ENCODE measurements at regions not wholly inside any gene's neighbourhood (a gene's known extent, or its start where the extent isn't known, plus 50 kb on each side); places are given as distances from the start of the nearest gene placed in this dataset.
"Not testable (repeated sequence)": the region's sequence is repeated elsewhere in the genome, so short reads cannot be mapped to it uniquely, and the experiment has no call there.

DNA sequence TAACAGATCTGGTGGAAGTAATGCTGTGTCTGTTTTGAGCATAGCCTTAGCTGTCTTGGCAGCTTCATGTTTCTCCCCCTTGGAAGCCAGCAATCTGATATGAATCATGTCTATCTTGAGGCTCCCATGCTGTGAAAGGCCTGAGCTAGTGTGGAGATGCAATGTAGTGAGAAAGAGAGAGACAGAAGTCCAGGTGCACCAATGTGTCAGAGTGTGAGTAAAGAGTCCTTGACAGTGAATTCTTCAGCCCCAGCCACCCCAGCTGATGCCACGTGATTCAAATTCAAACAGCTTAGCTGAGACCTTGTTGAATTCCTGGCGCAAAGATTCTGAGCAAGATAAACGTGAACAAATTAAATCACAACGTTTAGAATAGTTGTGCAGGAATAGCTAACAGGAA, 704.2 kb downstream of the EDEM1 start:
- no peaks in the 10 kb centered on the region for H3K36me3 ChIP-seq (ENCODE audit: control insufficient read depth in 2 of 2, insufficient read depth in 2 of 2, low read length in 2 of 2)
- no peak overlapping the region for H3K9ac ChIP-seq (ENCODE audit: low read depth in 1 of 2, low read length in 2 of 2)
- no peaks in the 10 kb centered on the region for H3K9me3 ChIP-seq (ENCODE audit: control insufficient read depth in 2 of 2, low read length in 2 of 2)
- H3K4me3 ChIP-seq (ENCODE audit: low read length in 2 of 2) = no peak overlapping the region
- H3K27me3 ChIP-seq (ENCODE audit: control insufficient read depth in 2 of 2, insufficient read depth in 2 of 2, low read length in 2 of 2) = no peaks in the 10 kb centered on the region
- no peaks in the 10 kb centered on the region for H3K4me1 ChIP-seq (ENCODE audit: control insufficient read depth in 2 of 2, insufficient read depth in 2 of 2, low read length in 2 of 2)
- H3K27ac ChIP-seq (ENCODE audit: low read depth in 2 of 2, low read length in 2 of 2) = no peak overlapping the region

DNA sequence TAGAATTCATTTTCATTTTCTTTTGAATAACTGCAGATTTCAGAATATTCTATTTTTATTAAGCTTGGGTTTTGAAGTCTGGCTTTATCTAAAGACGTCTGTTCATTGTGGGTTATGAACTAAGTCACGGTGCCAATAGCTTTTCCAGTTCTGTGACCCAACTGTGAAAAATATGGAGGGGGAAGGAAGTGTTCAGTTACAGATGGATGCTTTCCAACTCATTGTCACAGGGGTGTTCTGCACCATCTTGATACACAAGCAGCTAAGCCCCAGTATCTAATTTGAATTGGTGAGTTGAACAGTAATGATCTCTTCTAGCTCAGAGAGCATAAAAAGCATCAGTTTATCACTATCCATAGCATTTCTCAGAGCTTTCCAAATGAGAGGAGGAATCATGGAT, 710.6 kb downstream of the EDEM1 start:
- H3K4me1 ChIP-seq (ENCODE audit: control insufficient read depth in 2 of 2, insufficient read depth in 2 of 2, low read length in 2 of 2) = no peaks in the 10 kb centered on the region
- no peak overlapping the region for H3K27ac ChIP-seq (ENCODE audit: low read depth in 2 of 2, low read length in 2 of 2)

DNA sequence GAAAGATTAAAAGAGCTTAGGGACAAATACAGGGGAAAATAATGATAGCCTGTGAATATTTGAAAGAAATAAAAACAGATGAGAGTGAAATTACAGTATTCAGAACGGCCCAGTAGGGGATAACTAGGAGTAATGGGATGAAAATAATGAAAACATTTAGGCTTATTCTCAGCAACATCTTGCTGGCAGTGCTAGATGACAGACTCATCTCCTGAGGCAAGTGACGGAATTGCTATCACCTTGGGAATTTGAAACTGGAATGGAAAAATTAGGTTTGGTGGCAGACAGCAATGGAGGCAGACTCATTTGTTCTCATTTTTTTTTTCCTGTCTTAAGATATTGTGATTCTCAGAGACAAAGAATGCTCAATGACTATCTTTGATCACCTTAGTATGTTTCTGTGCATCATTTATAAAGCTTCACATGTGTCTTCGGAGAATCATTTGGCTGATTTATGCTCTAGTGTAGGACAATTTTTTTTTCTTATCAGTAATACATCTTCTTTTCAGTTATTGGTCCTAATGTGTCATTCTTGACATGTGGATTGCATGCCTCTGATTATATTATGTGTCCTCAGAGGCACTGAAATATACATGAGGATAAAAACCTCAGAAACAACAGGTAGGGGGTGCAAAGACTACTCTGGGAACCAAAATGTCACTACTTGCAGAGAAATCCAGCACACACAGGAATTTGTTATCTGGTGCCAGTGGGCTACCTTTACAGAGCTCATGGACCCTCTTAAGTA, 711.7 kb downstream of the EDEM1 start:
- Histone ChIP-seq H3K36me3 (ENCODE audit: control insufficient read depth in 2 of 2, insufficient read depth in 2 of 2, low read length in 2 of 2) (no peaks in the 10 kb centered on the region), H3K4me3 (ENCODE audit: low read length in 2 of 2) (no peak overlapping the region), H3K4me1 (ENCODE audit: control insufficient read depth in 2 of 2, insufficient read depth in 2 of 2, low read length in 2 of 2) (no peaks in the 10 kb centered on the region), H3K27me3 (ENCODE audit: control insufficient read depth in 2 of 2, insufficient read depth in 2 of 2, low read length in 2 of 2) (no peaks in the 10 kb centered on the region), H3K9me3 (ENCODE audit: control insufficient read depth in 2 of 2, low read length in 2 of 2) (no peaks in the 10 kb centered on the region), H3K27ac (ENCODE audit: low read depth in 2 of 2, low read length in 2 of 2) (no peak overlapping the region), H3K9ac (ENCODE audit: low read depth in 1 of 2, low read length in 2 of 2) (no peak overlapping the region)

More for the DNA sequence above, 710.6 kb downstream of the EDEM1 start:
- Histone ChIP-seq H3K27me3 (ENCODE audit: control insufficient read depth in 2 of 2, insufficient read depth in 2 of 2, low read length in 2 of 2) (no peaks in the 10 kb centered on the region), H3K9me3 (ENCODE audit: control insufficient read depth in 2 of 2, low read length in 2 of 2) (no peaks in the 10 kb centered on the region), H3K9ac (ENCODE audit: low read depth in 1 of 2, low read length in 2 of 2) (no peak overlapping the region), H3K36me3 (ENCODE audit: control insufficient read depth in 2 of 2, insufficient read depth in 2 of 2, low read length in 2 of 2) (no peaks in the 10 kb centered on the region), H3K4me3 (ENCODE audit: low read length in 2 of 2) (no peak overlapping the region)

DNA sequence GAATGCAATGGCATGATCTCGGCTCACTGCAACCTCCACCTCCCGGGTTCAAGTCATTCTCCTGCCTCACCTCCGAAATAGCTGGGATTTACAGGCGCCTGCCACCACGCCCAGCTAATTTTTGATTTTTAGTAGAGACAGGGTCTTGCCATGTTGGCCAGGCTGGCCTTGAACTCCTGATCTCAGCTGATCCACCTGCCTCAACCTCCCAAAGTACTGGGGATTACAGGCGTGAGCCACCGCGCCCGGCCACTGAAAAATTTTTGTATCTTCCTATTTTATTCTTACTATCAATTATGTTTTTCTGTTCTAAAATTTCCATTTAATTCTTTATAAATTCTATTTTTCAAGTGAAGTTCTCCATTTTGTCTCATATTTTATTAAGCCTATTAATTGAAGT, 730.4 kb downstream of the EDEM1 start:
- H3K9ac ChIP-seq (ENCODE audit: low read depth in 1 of 2, low read length in 2 of 2) = no peak overlapping the region
- H3K27ac ChIP-seq (ENCODE audit: low read depth in 2 of 2, low read length in 2 of 2) = no peak overlapping the region
- H3K9me3 ChIP-seq (ENCODE audit: control insufficient read depth in 2 of 2, low read length in 2 of 2) = no peaks in the 10 kb centered on the region

DNA sequence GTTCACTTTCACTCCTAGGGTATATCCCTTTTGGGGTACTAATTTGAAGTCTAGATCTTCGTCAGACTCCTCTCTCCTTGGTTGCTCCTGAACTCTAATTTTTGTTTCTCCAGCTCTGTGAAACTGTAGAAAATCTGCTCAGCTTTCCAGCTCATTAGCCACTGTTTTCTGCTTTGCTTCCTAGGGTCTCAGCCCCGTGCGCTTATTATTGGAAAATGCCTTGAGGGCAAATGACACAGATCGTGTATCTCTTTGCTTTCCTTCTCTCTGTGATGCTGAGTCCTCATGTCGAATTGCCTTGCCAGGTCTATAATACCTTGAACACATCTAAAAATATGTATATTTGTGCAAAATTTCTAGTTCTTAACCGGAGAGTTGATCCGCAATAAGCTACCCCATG, 731.1 kb downstream of the EDEM1 start:
- Histone ChIP-seq H3K27me3 (ENCODE audit: control insufficient read depth in 2 of 2, insufficient read depth in 2 of 2, low read length in 2 of 2) (no peaks in the 10 kb centered on the region), H3K4me1 (ENCODE audit: control insufficient read depth in 2 of 2, insufficient read depth in 2 of 2, low read length in 2 of 2) (no peaks in the 10 kb centered on the region), H3K27ac (ENCODE audit: low read depth in 2 of 2, low read length in 2 of 2) (no peak overlapping the region), H3K9ac (ENCODE audit: low read depth in 1 of 2, low read length in 2 of 2) (no peak overlapping the region), H3K9me3 (ENCODE audit: control insufficient read depth in 2 of 2, low read length in 2 of 2) (no peaks in the 10 kb centered on the region), H3K36me3 (ENCODE audit: control insufficient read depth in 2 of 2, insufficient read depth in 2 of 2, low read length in 2 of 2) (no peaks in the 10 kb centered on the region), H3K4me3 (ENCODE audit: low read length in 2 of 2) (no peak overlapping the region)

More for the DNA sequence above, 730.4 kb downstream of the EDEM1 start:
- H3K36me3 ChIP-seq (ENCODE audit: control insufficient read depth in 2 of 2, insufficient read depth in 2 of 2, low read length in 2 of 2) = no peaks in the 10 kb centered on the region
- H3K4me3 ChIP-seq (ENCODE audit: low read length in 2 of 2) = no peak overlapping the region
- no peaks in the 10 kb centered on the region for H3K27me3 ChIP-seq (ENCODE audit: control insufficient read depth in 2 of 2, insufficient read depth in 2 of 2, low read length in 2 of 2)
- no peaks in the 10 kb centered on the region for H3K4me1 ChIP-seq (ENCODE audit: control insufficient read depth in 2 of 2, insufficient read depth in 2 of 2, low read length in 2 of 2)

DNA sequence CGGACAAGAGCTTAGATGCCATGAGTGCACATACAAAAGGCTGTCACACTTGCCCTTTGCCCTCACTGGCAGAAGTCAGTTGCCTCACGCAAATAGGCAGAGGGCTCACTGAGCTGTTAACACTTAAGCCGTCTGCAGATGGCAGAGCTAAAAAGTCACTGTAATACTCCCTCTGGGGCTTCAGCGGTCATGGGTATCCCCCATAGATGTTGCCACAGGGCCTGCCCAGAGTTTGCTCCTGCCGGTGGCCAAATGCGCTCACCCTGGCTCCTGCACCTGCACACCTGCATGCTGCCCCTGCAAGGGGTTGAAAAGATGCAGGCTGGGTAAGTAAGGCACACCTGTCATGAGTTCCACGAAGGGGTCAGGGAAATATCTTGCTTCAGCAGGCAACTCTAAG, 741.5 kb downstream of the EDEM1 start:
- Histone ChIP-seq H3K4me3 (ENCODE audit: low read length in 2 of 2) (no peak overlapping the region), H3K9me3 (ENCODE audit: control insufficient read depth in 2 of 2, low read length in 2 of 2) (no peaks in the 10 kb centered on the region), H3K27ac (ENCODE audit: low read depth in 2 of 2, low read length in 2 of 2) (no peak overlapping the region), H3K27me3 (ENCODE audit: control insufficient read depth in 2 of 2, insufficient read depth in 2 of 2, low read length in 2 of 2) (no peaks in the 10 kb centered on the region), H3K36me3 (ENCODE audit: control insufficient read depth in 2 of 2, insufficient read depth in 2 of 2, low read length in 2 of 2) (no peaks in the 10 kb centered on the region), H3K9ac (ENCODE audit: low read depth in 1 of 2, low read length in 2 of 2) (no peak overlapping the region), H3K4me1 (ENCODE audit: control insufficient read depth in 2 of 2, insufficient read depth in 2 of 2, low read length in 2 of 2) (no peaks in the 10 kb centered on the region)

DNA sequence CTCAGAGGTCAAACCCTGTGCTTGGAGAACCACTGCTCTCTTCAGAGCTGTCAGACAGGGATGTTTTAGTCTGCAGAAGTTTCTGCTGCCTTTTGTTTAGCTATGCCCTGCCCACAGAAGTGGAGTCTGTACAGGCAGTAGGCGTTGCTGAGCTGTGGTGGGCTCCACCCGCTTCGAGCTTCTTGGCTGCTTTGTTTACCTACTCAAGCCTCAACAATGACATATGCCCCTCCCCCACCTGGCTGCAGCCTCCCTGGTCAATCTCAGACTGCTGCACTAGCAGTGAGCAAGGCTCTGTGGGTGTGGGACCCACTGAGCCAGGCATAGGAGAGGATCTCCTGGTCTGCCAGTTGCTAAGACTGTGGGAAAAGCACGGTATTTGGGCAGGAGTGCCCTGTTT, 756.6 kb downstream of the EDEM1 start:
- H3K9me3 ChIP-seq (ENCODE audit: control insufficient read depth in 2 of 2, low read length in 2 of 2); H3K4me3 ChIP-seq (ENCODE audit: low read length in 2 of 2); H3K9ac ChIP-seq (ENCODE audit: low read depth in 1 of 2, low read length in 2 of 2); H3K27me3 ChIP-seq (ENCODE audit: control insufficient read depth in 2 of 2, insufficient read depth in 2 of 2, low read length in 2 of 2); H3K4me1 ChIP-seq (ENCODE audit: control insufficient read depth in 2 of 2, insufficient read depth in 2 of 2, low read length in 2 of 2); H3K36me3 ChIP-seq (ENCODE audit: control insufficient read depth in 2 of 2, insufficient read depth in 2 of 2, low read length in 2 of 2); H3K27ac ChIP-seq (ENCODE audit: low read depth in 2 of 2, low read length in 2 of 2): not testable (repeated sequence)

DNA sequence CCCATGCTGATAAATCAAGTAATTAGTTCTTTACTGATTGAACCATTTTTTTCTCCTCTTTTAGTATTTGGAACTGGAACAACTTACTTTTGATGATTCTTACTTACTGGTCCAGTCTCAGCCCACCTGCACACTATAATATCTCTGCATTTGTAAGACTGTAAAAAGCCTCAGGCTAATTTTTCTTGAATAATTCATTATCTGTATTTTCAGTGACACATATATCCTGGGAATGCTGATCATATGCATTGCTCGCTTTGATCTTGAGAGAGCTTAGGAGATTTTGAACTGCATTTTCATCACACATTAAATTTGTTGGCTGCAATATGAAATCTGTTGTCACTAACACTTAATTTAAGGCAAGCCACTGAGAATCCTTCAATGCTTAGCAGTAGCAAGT, 760.6 kb downstream of the EDEM1 start:
- Histone ChIP-seq H3K9me3 (ENCODE audit: control insufficient read depth in 2 of 2, low read length in 2 of 2) (no peaks in the 10 kb centered on the region), H3K4me1 (ENCODE audit: control insufficient read depth in 2 of 2, insufficient read depth in 2 of 2, low read length in 2 of 2) (no peaks in the 10 kb centered on the region), H3K27me3 (ENCODE audit: control insufficient read depth in 2 of 2, insufficient read depth in 2 of 2, low read length in 2 of 2) (no peaks in the 10 kb centered on the region), H3K4me3 (ENCODE audit: low read length in 2 of 2) (no peak overlapping the region), H3K36me3 (ENCODE audit: control insufficient read depth in 2 of 2, insufficient read depth in 2 of 2, low read length in 2 of 2) (no peaks in the 10 kb centered on the region), H3K27ac (ENCODE audit: low read depth in 2 of 2, low read length in 2 of 2) (no peak overlapping the region), H3K9ac (ENCODE audit: low read depth in 1 of 2, low read length in 2 of 2) (no peak overlapping the region)

DNA sequence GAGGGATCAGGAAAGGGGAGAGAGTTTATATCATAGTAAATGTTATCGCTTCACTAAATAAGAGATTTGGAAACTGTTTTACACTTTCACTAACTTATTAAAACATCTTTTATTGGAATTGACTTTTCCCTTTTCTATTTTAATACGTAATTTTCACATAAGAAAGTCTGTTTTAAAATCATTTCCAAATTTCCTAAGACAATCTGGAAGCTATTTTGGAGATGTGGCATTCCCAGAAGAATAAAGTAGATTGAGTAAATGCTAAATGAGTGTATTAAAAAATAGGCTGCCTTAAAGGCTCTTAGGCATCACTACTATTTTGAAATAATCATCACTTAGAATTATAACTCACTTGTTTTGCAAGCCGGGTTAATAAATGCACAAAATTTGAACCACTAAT, 763.5 kb downstream of the EDEM1 start:
- no peak overlapping the region for H3K27ac ChIP-seq (ENCODE audit: low read depth in 2 of 2, low read length in 2 of 2)
- H3K27me3 ChIP-seq (ENCODE audit: control insufficient read depth in 2 of 2, insufficient read depth in 2 of 2, low read length in 2 of 2) = no peaks in the 10 kb centered on the region

DNA sequence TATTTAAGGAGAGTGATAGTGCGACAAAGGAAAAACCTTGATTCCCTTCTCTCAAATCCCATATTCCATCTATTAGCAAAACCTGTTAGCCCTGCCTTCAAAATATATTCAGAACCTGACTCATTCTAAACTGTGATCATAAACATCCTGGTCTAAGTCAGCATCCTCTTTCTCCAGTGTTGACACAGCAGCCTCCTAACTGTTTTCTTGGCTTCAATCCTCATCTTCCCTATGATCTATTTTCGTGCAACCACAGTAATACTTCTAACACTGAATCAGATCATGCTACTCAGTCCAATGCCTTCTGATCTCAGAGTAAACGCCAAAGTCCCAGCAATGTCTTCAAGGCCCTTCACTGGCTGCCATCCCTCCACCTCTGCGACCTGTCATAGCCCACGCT, 785.1 kb downstream of the EDEM1 start:
- no peaks in the 10 kb centered on the region for H3K36me3 ChIP-seq (ENCODE audit: control insufficient read depth in 2 of 2, insufficient read depth in 2 of 2, low read length in 2 of 2)
- H3K27ac ChIP-seq (ENCODE audit: low read depth in 2 of 2, low read length in 2 of 2) = no peak overlapping the region
- H3K9me3 ChIP-seq (ENCODE audit: control insufficient read depth in 2 of 2, low read length in 2 of 2) = no peaks in the 10 kb centered on the region
- H3K4me3 ChIP-seq (ENCODE audit: low read length in 2 of 2) = no peak overlapping the region
- H3K4me1 ChIP-seq (ENCODE audit: control insufficient read depth in 2 of 2, insufficient read depth in 2 of 2, low read length in 2 of 2) = no peaks in the 10 kb centered on the region
- no peaks in the 10 kb centered on the region for H3K27me3 ChIP-seq (ENCODE audit: control insufficient read depth in 2 of 2, insufficient read depth in 2 of 2, low read length in 2 of 2)
- no peak overlapping the region for H3K9ac ChIP-seq (ENCODE audit: low read depth in 1 of 2, low read length in 2 of 2)

More for the DNA sequence above, 763.5 kb downstream of the EDEM1 start:
- no peaks in the 10 kb centered on the region for H3K4me1 ChIP-seq (ENCODE audit: control insufficient read depth in 2 of 2, insufficient read depth in 2 of 2, low read length in 2 of 2)
- H3K36me3 ChIP-seq (ENCODE audit: control insufficient read depth in 2 of 2, insufficient read depth in 2 of 2, low read length in 2 of 2) = no peaks in the 10 kb centered on the region
- no peaks in the 10 kb centered on the region for H3K9me3 ChIP-seq (ENCODE audit: control insufficient read depth in 2 of 2, low read length in 2 of 2)
- no peak overlapping the region for H3K9ac ChIP-seq (ENCODE audit: low read depth in 1 of 2, low read length in 2 of 2)
- no peak overlapping the region for H3K4me3 ChIP-seq (ENCODE audit: low read length in 2 of 2)

Data from mucosa of rectum (tissue), 2 donors.